Esophagus muscularis mucosa (tissue), 4 donors: ENCODE measurements at regions not wholly inside any gene's neighbourhood (a gene's known extent, or its start where the extent isn't known, plus 50 kb on each side); places are given as distances from the start of the nearest gene placed in this dataset.

Source experiments
- CTCF ChIP-seq, 3 experiments: fragments of 200-600 bp in 2 of 3; fragments of 450-650 bp in 1 of 3; sonication (generic) in 2 of 3; IDR thresholded peaks; one replicate each; pipeline ENCODE4 v1.5.1; 2017 to 2019; ENCODE audit warnings: antibody characterized with exemption in 3 of 3, mild to moderate bottlenecking in 2 of 3, moderate library complexity in 1 of 3
- EP300 ChIP-seq: sonication (generic); formaldehyde crosslinking; IDR thresholded peaks from one replicate; pipeline ENCODE4 v1.6.1; 2017; ENCODE audit warnings: antibody characterized with exemption
- POLR2A ChIP-seq: fragments of 450-650 bp; IDR thresholded peaks from one replicate; pipeline ENCODE4 v1.6.1; 2017; ENCODE audit warnings: antibody characterized with exemption, moderate library complexity, mild to moderate bottlenecking, low read depth

- no peak for TF ChIP-seq CTCF (IDR thresholded peaks at IDR 0.05)
- no peak for TF ChIP-seq EP300
- no peak for TF ChIP-seq POLR2A
Measured at GRCh38 chr11:116656011-116656410, 116.8 kb downstream of the BUD13 start.
